ENCODE measurements at regions not wholly inside any gene's neighbourhood (a gene's known extent, or its start where the extent isn't known, plus 50 kb on each side); places are given as distances from the start of the nearest gene placed in this dataset.

- intact Hi-C loops (cut with micrococcal nuclease) (no loop called here), dilution Hi-C loops (cut with MboI; ENCODE audit: extremely low pct_ligation_motif_present, low sequenced_read_pairs) (no loop called here)
- no peaks in the 10 kb centered on the region for H3K79me2 ChIP-seq (ENCODE audit: control insufficient read depth, insufficient read depth, low read length)
- H4K20me1 ChIP-seq (replicated peaks; ENCODE audit: control insufficient read depth, extremely low read depth, insufficient read depth, low read length): no peaks in the 10 kb centered on the region
- DNase-seq (ENCODE audit: low read depth, low spot score) (no peak), FAIRE-seq (no peak)
- CTCF ChIA-PET: no interaction called here
- no peak overlapping the region for H3K27ac ChIP-seq (ENCODE audit: insufficient read depth, low read depth, low read length)
- H3K4me3 ChIP-seq (replicated peaks in 1 of 3; ENCODE audit: insufficient read depth in 1 of 3, low read depth in 1 of 3, low read length in 3 of 3): no peak overlapping the region
- H3K27me3 ChIP-seq (ENCODE audit: control insufficient read depth in 2 of 2, insufficient read depth in 2 of 2, low read length in 2 of 2): no peaks in the 10 kb centered on the region
- H3K4me1 ChIP-seq (ENCODE audit: control insufficient read depth, extremely low read depth, insufficient read depth, low read length): no peaks in the 10 kb centered on the region
- no peaks in the 10 kb centered on the region for H3K9me1 ChIP-seq (replicated peaks; ENCODE audit: control insufficient read depth, extremely low read depth, insufficient read depth, low read length)
- POLR2A ChIA-PET: no interaction called here
- BruUV-seq (replicated peaks): no TSS peak
- no peak for TF ChIP-seq EZH2 (IDR thresholded peaks at IDR 0.05; ENCODE audit: borderline replicate concordance, low read depth, low read length, severe bottlenecking)
- H3K9ac ChIP-seq (replicated peaks; ENCODE audit: extremely low read depth, insufficient read depth, low read length): no peak overlapping the region
- no peaks in the 10 kb centered on the region for H3K36me3 ChIP-seq (ENCODE audit: control insufficient read depth in 2 of 2, extremely low read depth in 1 of 2, insufficient read depth in 2 of 2, low read length in 2 of 2)
- H3K4me2 ChIP-seq (ENCODE audit: insufficient read depth, low read length): no peak overlapping the region
- H3K9me3 ChIP-seq (replicated peaks; ENCODE audit: control insufficient read depth, insufficient read depth, low read length): no peaks in the 10 kb centered on the region
- no peak overlapping the region for H2AFZ ChIP-seq (ENCODE audit: low read depth, low read length)
These were observed 728.7 kb downstream of the CCDC85A start for GRCh38 chr2:56912490-56912889.

- Histone ChIP-seq H3K9ac (replicated peaks; ENCODE audit: extremely low read depth, insufficient read depth, low read length) (no peak overlapping the region), H3K9me1 (replicated peaks; ENCODE audit: control insufficient read depth, extremely low read depth, insufficient read depth, low read length) (no peaks in the 10 kb centered on the region), H3K27ac (ENCODE audit: insufficient read depth, low read depth, low read length) (no peak overlapping the region), H3K9me3 (replicated peaks; ENCODE audit: control insufficient read depth, insufficient read depth, low read length) (no peaks in the 10 kb centered on the region), H3K27me3 (ENCODE audit: control insufficient read depth in 2 of 2, insufficient read depth in 2 of 2, low read length in 2 of 2) (no peaks in the 10 kb centered on the region), H3K36me3 (ENCODE audit: control insufficient read depth in 2 of 2, extremely low read depth in 1 of 2, insufficient read depth in 2 of 2, low read length in 2 of 2) (no peaks in the 10 kb centered on the region), H2AFZ (ENCODE audit: low read depth, low read length) (no peak overlapping the region), H3K4me2 (ENCODE audit: insufficient read depth, low read length) (no peak overlapping the region), H3K4me3 (replicated peaks in 1 of 3; ENCODE audit: insufficient read depth in 1 of 3, low read depth in 1 of 3, low read length in 3 of 3) (no peak overlapping the region), H4K20me1 (replicated peaks; ENCODE audit: control insufficient read depth, extremely low read depth, insufficient read depth, low read length) (no peaks in the 10 kb centered on the region), H3K4me1 (ENCODE audit: control insufficient read depth, extremely low read depth, insufficient read depth, low read length) (no peaks in the 10 kb centered on the region), H3K79me2 (ENCODE audit: control insufficient read depth, insufficient read depth, low read length) (no peaks in the 10 kb centered on the region)
- FAIRE-seq (no peak), DNase-seq (ENCODE audit: low read depth, low spot score) (no peak)
- ChIA-PET POLR2A (no interaction called here), CTCF (interaction anchor here (0.9 kb wide), 1 partner anchor 9 kb away, joined by 3 read pairs; no protein-coding TSS in a partner anchor)
- dilution Hi-C loops (cut with MboI; ENCODE audit: extremely low pct_ligation_motif_present, low sequenced_read_pairs): no loop called here
- intact Hi-C loops (cut with micrococcal nuclease): no loop called here
- TF ChIP-seq MAX (IDR thresholded peaks at IDR 0.05; ENCODE audit: insufficient read depth, insufficient read length) (no peak), JUN (IDR thresholded peaks at IDR 0.05; ENCODE audit: borderline replicate concordance, insufficient read depth, insufficient read length, low read depth) (no peak), CTCF (IDR thresholded peaks at IDR 0.05; ENCODE audit: extremely low read depth in 1 of 2, insufficient read depth in 1 of 2, low read depth in 1 of 2, low read length in 2 of 2) (no peak)
- BruUV-seq (replicated peaks): no TSS peak
These were observed 735.0 kb downstream of the CCDC85A start for GRCh38 chr2:56918790-56919189.

Measured in endothelial cell of umbilical vein (primary cell).